DMS114 treated with DMSO at 0.1 percent for 48 hours (cell line): ENCODE measurements at regions not wholly inside any gene's neighbourhood (a gene's known extent, or its start where the extent isn't known, plus 50 kb on each side); places are given as distances from the start of the nearest gene placed in this dataset.
"Not testable (repeated sequence)": the region's sequence is repeated elsewhere in the genome, so short reads cannot be mapped to it uniquely, and the experiment has no call there.

ENCODE experiments used
- DNase-seq: peaks from one replicate; lab custom pipeline; 2025; ENCODE audit not compliant: unreplicated experiment; lab: John Stamatoyannopoulos, UW

DNA sequence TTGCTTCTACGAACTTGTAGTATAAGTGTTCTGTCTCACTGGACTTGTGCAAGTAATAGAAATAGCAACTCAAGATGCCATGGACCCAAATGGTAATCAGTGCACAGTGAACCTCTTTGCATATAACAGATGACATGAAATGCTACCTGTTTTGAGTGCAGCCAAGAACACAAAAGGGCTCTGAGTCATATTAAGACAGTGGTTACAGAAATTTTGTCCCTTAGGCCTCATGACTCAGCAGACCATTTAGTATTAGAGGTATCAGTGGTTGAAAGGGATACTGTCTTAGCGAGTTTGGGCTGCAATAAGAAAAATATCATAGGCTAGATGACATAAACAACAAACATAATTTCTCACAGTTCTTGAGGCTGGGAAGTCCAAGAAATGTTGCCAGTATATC lies 502.9 kb upstream of the PCDH10 start:
- DNase-seq = no peak

GRCh38 chr4:132651196-132651595 lies 497.9 kb upstream of the PCDH10 start:
- DNase-seq = no peak

GRCh38 chr4:132660181-132660580 lies 488.9 kb upstream of the PCDH10 start:
- DNase-seq = no peak

DNA sequence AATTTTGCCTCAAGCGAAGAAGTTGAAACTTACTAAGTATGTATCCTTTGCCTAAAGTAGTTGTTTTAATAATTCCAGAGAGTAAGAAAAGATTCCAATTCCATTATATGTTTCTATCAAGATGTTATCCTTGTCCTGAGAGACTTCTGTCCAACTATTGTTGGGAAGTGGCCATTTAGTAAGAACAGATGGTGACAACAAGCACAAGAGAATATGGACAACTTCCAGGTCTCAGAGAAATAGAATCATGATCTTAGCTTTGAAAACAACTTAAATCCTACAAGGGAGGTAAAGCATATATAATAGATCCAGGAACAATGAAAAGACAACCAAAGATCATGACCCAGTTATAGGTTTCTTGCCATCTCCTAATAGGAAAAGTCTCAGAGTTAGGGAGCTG lies 486.6 kb upstream of the PCDH10 start:
- DNase-seq = no peak

DNA sequence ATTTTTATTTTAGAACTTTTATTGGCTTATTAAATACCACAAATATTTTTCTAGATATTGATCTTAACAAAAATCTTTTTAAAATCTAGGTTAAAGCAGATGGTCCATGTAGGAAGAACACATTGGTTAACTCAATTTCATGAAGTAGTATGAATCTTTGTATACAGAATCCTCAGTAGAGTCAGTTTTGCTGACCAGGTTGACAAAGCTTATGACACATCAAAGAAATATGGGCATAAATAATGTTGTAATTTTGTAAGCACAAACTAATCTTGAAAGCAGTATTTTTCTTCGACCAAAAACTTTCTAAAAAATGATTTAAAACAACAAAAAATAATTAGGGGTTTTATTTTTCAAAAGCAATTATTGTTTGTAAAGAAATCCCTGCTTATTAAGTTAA lies 479.3 kb upstream of the PCDH10 start:
- no peak for DNase-seq

- DNase-seq = no peak
Measured at GRCh38 chr4:132670557-132670956, 478.5 kb upstream of the PCDH10 start.

GRCh38 chr4:132683957-132684356 lies 465.1 kb upstream of the PCDH10 start:
- DNase-seq = no peak

DNA sequence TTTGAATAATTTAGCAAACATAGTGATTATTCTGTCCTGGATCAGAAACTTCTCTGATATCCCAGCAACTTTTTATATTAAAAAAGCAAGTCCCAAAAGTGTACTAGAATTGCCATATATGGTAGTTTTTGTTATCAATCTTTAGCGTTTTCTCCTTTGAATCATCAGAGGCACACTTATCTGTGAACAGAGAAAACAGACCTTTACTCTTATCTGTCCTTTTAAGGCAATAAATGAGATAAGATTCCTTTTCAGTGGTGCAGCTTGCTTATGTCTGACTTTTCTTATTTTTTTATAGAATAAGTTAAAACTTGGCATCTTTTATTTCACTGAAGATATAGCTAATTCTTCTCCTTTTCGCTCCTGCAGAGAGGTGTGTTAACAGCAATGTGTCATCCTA lies 458.1 kb upstream of the PCDH10 start:
- no peak for DNase-seq

GRCh38 chr4:132691668-132692067 lies 457.4 kb upstream of the PCDH10 start:
- no peak for DNase-seq

DNA sequence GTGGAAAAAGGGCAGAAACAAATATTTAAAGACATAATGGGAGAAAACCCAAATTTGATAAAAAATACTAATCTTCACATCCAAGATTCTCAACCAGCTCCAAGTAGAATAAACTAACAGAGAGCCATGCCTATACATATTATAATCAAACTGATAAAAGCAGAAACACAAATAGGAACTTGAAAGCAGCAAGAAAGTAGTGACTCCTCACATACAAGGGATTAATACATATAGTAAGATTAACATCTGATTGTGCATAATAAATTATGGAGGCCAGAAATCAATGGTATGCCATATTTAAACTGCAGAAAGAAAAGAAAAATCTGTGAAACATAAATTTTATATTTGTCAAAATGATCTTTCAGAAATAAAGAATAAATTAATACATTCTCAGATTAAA lies 454.3 kb upstream of the PCDH10 start:
- DNase-seq = no peak

GRCh38 chr4:132697505-132697904 lies 451.6 kb upstream of the PCDH10 start:
- DNase-seq = not testable (repeated sequence)

DNA sequence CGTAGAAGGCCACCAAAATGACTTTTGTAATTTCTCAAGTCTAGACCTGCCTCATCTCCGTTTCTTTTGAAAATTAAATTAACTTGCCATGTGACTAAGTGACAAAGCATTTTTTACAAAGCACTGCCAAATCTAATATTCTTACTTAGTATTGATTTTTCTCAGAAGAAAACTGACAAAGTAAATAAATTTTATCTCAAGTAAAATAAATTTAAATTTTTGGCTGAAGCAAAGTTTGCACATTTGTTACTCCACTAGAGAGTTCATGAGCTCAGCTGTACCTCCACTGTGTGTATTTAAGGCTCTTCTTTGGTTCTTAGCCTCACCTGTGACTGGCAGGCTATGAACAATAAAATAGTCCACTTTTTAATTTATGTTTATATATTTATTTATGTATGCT lies 441.1 kb upstream of the PCDH10 start:
- no peak for DNase-seq

- DNase-seq = no peak
Measured at GRCh38 chr4:132709056-132709455, 440.0 kb upstream of the PCDH10 start.

- no peak for DNase-seq
Measured at GRCh38 chr4:132710971-132711370, 438.1 kb upstream of the PCDH10 start.

- DNase-seq = no peak
Measured at GRCh38 chr4:132737344-132737743, 411.8 kb upstream of the PCDH10 start.

- no peak for DNase-seq
Measured at GRCh38 chr4:132759199-132759780, 389.8 kb upstream of the PCDH10 start.

- no peak for DNase-seq
Measured at GRCh38 chr4:132763465-132763864, 385.6 kb upstream of the PCDH10 start.

GRCh38 chr4:132767901-132768300 lies 381.2 kb upstream of the PCDH10 start:
- no peak for DNase-seq

- no peak for DNase-seq
Measured at GRCh38 chr4:132770776-132771175, 378.3 kb upstream of the PCDH10 start.

- DNase-seq = no peak
Measured at GRCh38 chr4:132792310-132792709, 356.8 kb upstream of the PCDH10 start.

- no peak for DNase-seq
Measured at GRCh38 chr4:132797856-132798255, 351.2 kb upstream of the PCDH10 start.

GRCh38 chr4:132809298-132810032 lies 339.6 kb upstream of the PCDH10 start:
- no peak for DNase-seq

DNA sequence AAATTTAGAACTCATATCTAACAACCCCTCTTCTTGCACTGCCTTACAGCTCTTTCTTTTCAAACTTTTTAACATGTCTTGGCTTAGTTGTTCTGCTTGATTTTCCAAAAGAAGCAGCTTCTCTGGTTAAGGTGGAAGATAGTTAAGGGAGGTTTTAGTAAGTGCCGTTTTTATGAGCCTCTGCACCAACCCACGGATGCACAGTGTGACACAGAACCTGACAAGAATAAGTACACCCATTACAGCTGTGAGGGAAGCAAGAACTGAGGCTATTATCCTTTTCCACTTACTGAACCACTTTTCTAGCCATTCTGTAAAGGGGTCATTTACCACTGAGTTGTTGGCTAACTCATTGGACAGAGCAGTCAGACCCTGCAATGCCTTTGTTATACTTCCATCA lies 336.0 kb upstream of the PCDH10 start:
- not testable (repeated sequence) for DNase-seq
